ENCODE measurements at regions not wholly inside any gene's neighbourhood (a gene's known extent, or its start where the extent isn't known, plus 50 kb on each side); places are given as distances from the start of the nearest gene placed in this dataset.
A peak's percentile ranks its signal among the peaks of the same experiment; 100 is the strongest.

DNA sequence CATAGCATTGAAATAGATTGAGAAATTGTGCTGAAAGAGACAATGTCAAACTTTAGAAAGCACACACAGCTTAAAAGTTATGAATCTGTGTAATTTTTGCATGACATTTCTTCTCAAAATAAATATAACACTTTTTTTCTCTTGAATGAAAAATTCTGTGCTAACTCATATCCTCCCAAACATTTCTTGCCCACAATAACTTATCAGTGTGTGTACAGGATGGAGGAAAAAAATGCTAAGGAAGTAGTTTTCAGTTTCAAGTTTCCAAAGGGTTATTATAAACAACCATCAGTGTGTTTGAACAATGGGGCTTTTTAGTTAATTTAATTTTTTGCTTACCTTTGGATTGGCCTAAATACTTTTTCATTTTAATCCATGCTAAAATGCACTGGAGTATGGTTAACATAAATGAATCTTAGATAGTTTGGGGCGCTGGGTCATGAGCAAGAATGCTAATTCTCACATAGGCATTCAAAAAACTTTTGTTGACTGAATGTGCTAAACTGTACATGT, 82.9 kb upstream of the ARHGAP20 start:
- no peak overlapping the region for H3K4me3 ChIP-seq (replicated peaks; ENCODE audit: low read depth, low read length)
- TF ChIP-seq CTCF (IDR thresholded peaks at IDR 0.05; ENCODE audit: low read length, missing control alignments), result no peak
- peak; percentile 4 for DNase-seq (ENCODE audit: low read depth)

DNA sequence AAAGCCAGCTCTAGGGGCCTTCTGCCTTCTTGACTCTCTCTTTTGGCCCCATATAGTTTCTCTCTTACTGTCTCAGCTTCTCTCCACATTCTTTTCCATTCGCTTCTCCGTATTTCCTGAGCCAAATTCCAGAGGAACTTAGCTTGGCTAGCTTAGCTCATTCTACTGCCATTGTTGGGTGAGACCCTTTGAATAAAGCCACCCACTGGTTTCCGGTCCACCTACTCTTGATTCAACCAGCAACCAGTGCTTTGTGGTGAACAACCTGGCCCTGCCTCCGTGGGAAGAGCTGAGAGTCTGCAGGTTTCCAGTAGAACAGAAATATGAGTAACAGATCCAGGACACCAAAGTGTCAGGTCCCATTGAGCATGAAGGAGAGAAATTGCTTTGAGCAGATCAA, 81.3 kb upstream of the ARHGAP20 start:
- no peak for TF ChIP-seq CTCF (IDR thresholded peaks at IDR 0.05; ENCODE audit: low read length, missing control alignments)
- no peak for DNase-seq (ENCODE audit: low read depth)
- H3K4me3 ChIP-seq (replicated peaks; ENCODE audit: low read depth, low read length), result no peak overlapping the region

DNA sequence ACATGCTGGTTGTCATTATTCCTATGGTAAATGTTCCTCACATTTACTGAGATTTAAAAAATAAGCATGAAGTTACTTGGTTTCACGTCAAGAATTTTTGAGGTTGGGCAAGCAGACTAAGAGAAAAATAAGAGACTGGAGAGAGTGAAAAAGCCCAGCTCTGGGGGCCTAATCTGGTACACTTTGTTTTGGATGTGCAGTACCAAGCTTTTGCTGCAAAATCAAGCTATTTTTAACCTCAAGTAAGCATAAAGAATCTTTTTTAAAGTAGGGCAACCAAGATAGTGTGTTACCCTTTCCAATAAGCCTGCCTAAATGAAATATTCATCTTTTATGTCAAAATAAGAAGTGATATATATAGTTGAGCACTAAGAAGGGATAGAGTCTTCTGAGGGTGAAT, 79.4 kb upstream of the ARHGAP20 start:
- H3K4me3 ChIP-seq (replicated peaks; ENCODE audit: low read depth, low read length), result no peak overlapping the region
- no peak for DNase-seq (ENCODE audit: low read depth)
- TF ChIP-seq CTCF (IDR thresholded peaks at IDR 0.05; ENCODE audit: low read length, missing control alignments), result no peak

GRCh38 chr11:110787680-110788079, 75.4 kb upstream of the ARHGAP20 start:
- H3K4me3 ChIP-seq (replicated peaks; ENCODE audit: low read depth, low read length), result no peak overlapping the region
- no peak for DNase-seq (ENCODE audit: low read depth)
- TF ChIP-seq CTCF (IDR thresholded peaks at IDR 0.05; ENCODE audit: low read length, missing control alignments), result no peak

- no peak for DNase-seq (ENCODE audit: low read depth)
- H3K4me3 ChIP-seq (replicated peaks; ENCODE audit: low read depth, low read length), result no peak overlapping the region
- TF ChIP-seq CTCF (IDR thresholded peaks at IDR 0.05; ENCODE audit: low read length, missing control alignments), result no peak
Observed at GRCh38 chr11:110786226-110786902, 74.1 kb upstream of the ARHGAP20 start.

DNA sequence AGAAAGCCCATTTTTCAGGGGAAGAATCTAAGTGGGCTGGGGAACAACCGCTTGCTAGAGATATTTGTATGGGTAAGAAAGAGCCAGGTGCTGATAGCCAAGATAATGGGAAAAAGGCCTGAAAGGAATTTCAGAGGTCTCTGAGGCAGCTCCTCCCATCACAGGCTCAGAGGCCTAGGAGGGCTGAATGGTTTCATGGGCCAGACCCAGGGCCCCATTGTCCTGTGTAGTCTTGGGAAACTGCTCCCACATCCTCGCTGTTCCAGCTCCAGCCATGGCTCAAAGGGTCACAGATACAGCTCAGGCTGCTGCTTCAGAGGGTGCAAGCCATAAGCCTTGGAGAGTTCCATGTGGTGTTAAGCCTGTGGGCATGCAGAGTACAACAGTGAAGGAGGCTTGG, 73.2 kb upstream of the ARHGAP20 start:
- no peak for TF ChIP-seq CTCF (IDR thresholded peaks at IDR 0.05; ENCODE audit: low read length, missing control alignments)
- no peak overlapping the region for H3K4me3 ChIP-seq (replicated peaks; ENCODE audit: low read depth, low read length)
- DNase-seq (ENCODE audit: low read depth), result no peak

DNA sequence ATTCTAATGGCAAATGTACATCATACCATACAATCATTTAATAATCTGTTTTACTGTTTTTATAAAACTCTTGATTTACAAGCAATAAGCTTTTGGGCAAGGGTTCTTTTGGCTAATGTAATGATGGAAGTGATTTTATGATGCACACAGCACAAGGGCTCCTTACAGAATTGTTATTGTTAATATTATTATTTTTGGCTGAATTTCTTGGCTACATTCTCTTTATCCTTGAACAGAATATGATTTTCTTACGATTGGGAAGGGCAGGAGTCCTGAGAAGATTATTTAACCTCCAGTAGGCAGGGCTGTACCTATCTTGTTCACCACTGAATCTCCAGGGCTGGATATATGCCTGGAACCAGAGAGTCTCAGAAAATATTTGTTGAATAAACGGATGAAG, 70.4 kb upstream of the ARHGAP20 start:
- DNase-seq (ENCODE audit: low read depth), result no peak
- H3K4me3 ChIP-seq (replicated peaks; ENCODE audit: low read depth, low read length), result no peak overlapping the region
- TF ChIP-seq CTCF (IDR thresholded peaks at IDR 0.05; ENCODE audit: low read length, missing control alignments), result no peak

All from fibroblast of pulmonary artery (primary cell).